Sigmoid colon (tissue), 4 donors: ENCODE measurements at regions not wholly inside any gene's neighbourhood (a gene's known extent, or its start where the extent isn't known, plus 50 kb on each side); places are given as distances from the start of the nearest gene placed in this dataset.

Experiments
- CTCF ChIP-seq, 4 experiments: fragments of 450-650 bp in 3 of 4; fragments of 200-600 bp in 1 of 4; IDR thresholded peaks; one replicate each; pipeline ENCODE4 v1.5.1; 2016 to 2019; ENCODE audit warnings: antibody characterized with exemption in 4 of 4, mild to moderate bottlenecking in 3 of 4, moderate library complexity in 2 of 4
- EP300 ChIP-seq, 4 donors: sonication (generic); formaldehyde crosslinking; IDR thresholded peaks; one replicate each; pipeline ENCODE4 v1.6.1; 2017; ENCODE audit warnings: antibody characterized with exemption in 4 of 4
- POLR2A ChIP-seq, 2 donors: fragments of 450-650 bp; IDR thresholded peaks; one replicate each; pipeline ENCODE4 v1.6.1; 2016; ENCODE audit warnings: antibody characterized with exemption in 2 of 2, mild to moderate bottlenecking in 2 of 2, moderate library complexity in 2 of 2
- POLR2AphosphoS5 ChIP-seq, 4 donors: sonication (generic); formaldehyde crosslinking; IDR thresholded peaks; one replicate each; pipeline ENCODE4 v1.6.1; 2017; ENCODE audit warnings: antibody characterized with exemption in 4 of 4

GRCh38 chr1:29689372-29690030 is 453.2 kb downstream of the PTPRU start:
- TF ChIP-seq POLR2AphosphoS5 (IDR thresholded peaks at IDR 0.05) (no peak), CTCF (IDR thresholded peaks at IDR 0.05) (no peak), POLR2A (IDR thresholded peaks at IDR 0.05) (no peak), EP300 (IDR thresholded peaks at IDR 0.05) (no peak)
